Fibroblast of mammary gland (primary cell): ENCODE measurements at regions not wholly inside any gene's neighbourhood (a gene's known extent, or its start where the extent isn't known, plus 50 kb on each side); places are given as distances from the start of the nearest gene placed in this dataset.
"Not testable (repeated sequence)": the region's sequence is repeated elsewhere in the genome, so short reads cannot be mapped to it uniquely, and the experiment has no call there.

Source experiments
- DNase-seq: peaks from one replicate; pipeline ENCODE4 v3.0.0-alpha.2; 2010; ENCODE audit warnings: low read depth
- H3K4me3 ChIP-seq: 2 replicates; pipeline ENCODE4 v1.5.1; 2011; ENCODE audit warnings: low read depth, mild to moderate bottlenecking, low read length, moderate library complexity; ENCODE audit not compliant: control insufficient read depth
- CTCF ChIP-seq: conservative IDR thresholded peaks from 2 replicates; pipeline ENCODE4 v1.5.1; 2011; ENCODE audit warnings: low read depth, low read length, inconsistent platforms; ENCODE audit not compliant: control insufficient read depth, insufficient read depth

GRCh38 chr11:3434976-3435375, 56.0 kb upstream of the ZNF195 start:
- H3K4me3 ChIP-seq = no peak overlapping the region
- DNase-seq = no peak
- TF ChIP-seq CTCF = no peak

GRCh38 chr11:3429191-3429590, 50.2 kb upstream of the ZNF195 start:
- not testable (repeated sequence) for H3K4me3 ChIP-seq, DNase-seq
